SU-DHL-6 (cell line): ENCODE measurements at regions not wholly inside any gene's neighbourhood (a gene's known extent, or its start where the extent isn't known, plus 50 kb on each side); places are given as distances from the start of the nearest gene placed in this dataset.
A peak's percentile ranks its signal among the peaks of the same experiment; 100 is the strongest.

Experiments used
- H2AFZ ChIP-seq: fragments of 200-600 bp; sonication (generic); 2 replicates; pipeline ENCODE4 v1.6.1; 2014; ENCODE audit warnings: low read depth, mild to moderate bottlenecking, moderate library complexity, mixed read lengths, antibody characterized with exemption, low read length; ENCODE audit not compliant: severe bottlenecking
- H3F3A ChIP-seq: fragments of 200-600 bp; shearing (Covaris generic); 2 replicates; pipeline ENCODE4 v1.6.0; 2016; ENCODE audit warnings: antibody characterized with exemption, mild to moderate bottlenecking; ENCODE audit not compliant: insufficient read depth
- H3K27ac ChIP-seq: fragments of 200-600 bp; sonication (generic); 2 replicates; pipeline ENCODE4 v1.5.1; 2016; ENCODE audit warnings: low read depth, mild to moderate bottlenecking, low read length, moderate library complexity, mixed read lengths
- H3K27me3 ChIP-seq: fragments of 200-600 bp; sonication (generic), shearing (Covaris generic); 2 replicates; pipeline ENCODE4 v1.6.0; 2014; ENCODE audit warnings: mild to moderate bottlenecking, low read length
- H3K36me3 ChIP-seq: fragments of 200-600 bp; sonication (generic); 2 replicates; pipeline ENCODE4 v1.6.1; 2014; ENCODE audit warnings: mild to moderate bottlenecking, low read length, mixed read lengths
- H3K4me2 ChIP-seq: fragments of 300-600, 200-600 bp; shearing (Covaris generic), sonication (generic); 2 replicates; pipeline ENCODE4 v1.6.0; 2014; ENCODE audit warnings: low read length, low read depth, mild to moderate bottlenecking; ENCODE audit not compliant: poor library complexity, severe bottlenecking
- H3K4me3 ChIP-seq: fragments of 200-600 bp; sonication (generic); 2 replicates; pipeline ENCODE4 v1.5.1; 2014; ENCODE audit warnings: antibody characterized with exemption, low read length, mild to moderate bottlenecking, mixed read lengths; ENCODE audit not compliant: insufficient read depth, poor library complexity, severe bottlenecking
- H3K79me2 ChIP-seq: fragments of 200-600 bp; sonication (generic); 2 replicates; pipeline ENCODE4 v1.6.1; 2014; ENCODE audit warnings: mild to moderate bottlenecking, low read length, moderate library complexity; ENCODE audit not compliant: insufficient read depth
- H3K9ac ChIP-seq: fragments of 200-600 bp; sonication (generic); 2 replicates; pipeline ENCODE4 v1.7.0; 2014; ENCODE audit warnings: mild to moderate bottlenecking, low read length
- H3K9me2 ChIP-seq: fragments of 200-600 bp; sonication (generic); replicated peaks from 2 replicates; pipeline ENCODE4 v1.6.1; 2014; ENCODE audit warnings: low read length; ENCODE audit not compliant: insufficient read depth
- H3K9me3 ChIP-seq: fragments of 200-600 bp; sonication (generic); 2 replicates; pipeline ENCODE4 v1.6.1; 2014; ENCODE audit warnings: low read length, mixed read lengths; ENCODE audit not compliant: insufficient read depth
- H4K20me1 ChIP-seq: fragments of 200-600 bp; sonication (generic); 2 replicates; pipeline ENCODE4 v1.6.1; 2014; ENCODE audit warnings: low read depth, mild to moderate bottlenecking, antibody characterized with exemption, low read length, moderate library complexity, mixed read lengths
- EZH2phosphoT487 ChIP-seq: fragments of 200-600 bp; sonication (generic), shearing (Covaris generic); conservative IDR thresholded peaks from 2 replicates; pipeline ENCODE4 v1.6.1; 2018; ENCODE audit warnings: mild to moderate bottlenecking, antibody characterized with exemption, low read length, moderate library complexity, mixed read lengths
- TF ChIP-seq, protein P1 (sequence below): fragments of 200-600 bp; sonication (generic); IDR thresholded peaks from one replicate; pipeline ENCODE4 v1.5.1; 2017; ENCODE audit warnings: antibody characterized with exemption, mild to moderate bottlenecking, low read length, moderate library complexity; ENCODE audit not compliant: insufficient read depth, poor library complexity, severe bottlenecking

DNA sequence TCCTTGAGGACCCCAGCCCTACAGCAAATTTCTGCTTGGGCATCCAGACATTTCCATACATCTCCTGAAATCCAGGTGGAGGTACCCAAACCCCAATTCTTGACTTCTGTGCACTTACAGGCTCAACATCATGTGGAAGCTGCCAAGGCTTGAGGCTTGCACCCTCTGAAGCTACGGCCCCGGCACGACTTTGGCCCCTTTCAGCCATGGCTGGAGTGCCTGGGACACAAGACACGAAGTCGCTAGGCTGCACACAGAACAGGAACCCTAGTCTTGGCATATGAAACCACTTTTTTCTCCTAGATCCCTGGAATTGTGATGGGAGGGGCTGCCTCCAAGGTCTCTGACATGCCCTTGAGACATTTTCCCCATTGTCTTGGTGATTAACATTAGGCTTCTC lies 1417.7 kb downstream of the ARAP2 start:
- H3K27me3 ChIP-seq = no peaks in the 10 kb centered on the region
- no peak overlapping the region for H3K4me2 ChIP-seq
- TF ChIP-seq, protein P1, sequence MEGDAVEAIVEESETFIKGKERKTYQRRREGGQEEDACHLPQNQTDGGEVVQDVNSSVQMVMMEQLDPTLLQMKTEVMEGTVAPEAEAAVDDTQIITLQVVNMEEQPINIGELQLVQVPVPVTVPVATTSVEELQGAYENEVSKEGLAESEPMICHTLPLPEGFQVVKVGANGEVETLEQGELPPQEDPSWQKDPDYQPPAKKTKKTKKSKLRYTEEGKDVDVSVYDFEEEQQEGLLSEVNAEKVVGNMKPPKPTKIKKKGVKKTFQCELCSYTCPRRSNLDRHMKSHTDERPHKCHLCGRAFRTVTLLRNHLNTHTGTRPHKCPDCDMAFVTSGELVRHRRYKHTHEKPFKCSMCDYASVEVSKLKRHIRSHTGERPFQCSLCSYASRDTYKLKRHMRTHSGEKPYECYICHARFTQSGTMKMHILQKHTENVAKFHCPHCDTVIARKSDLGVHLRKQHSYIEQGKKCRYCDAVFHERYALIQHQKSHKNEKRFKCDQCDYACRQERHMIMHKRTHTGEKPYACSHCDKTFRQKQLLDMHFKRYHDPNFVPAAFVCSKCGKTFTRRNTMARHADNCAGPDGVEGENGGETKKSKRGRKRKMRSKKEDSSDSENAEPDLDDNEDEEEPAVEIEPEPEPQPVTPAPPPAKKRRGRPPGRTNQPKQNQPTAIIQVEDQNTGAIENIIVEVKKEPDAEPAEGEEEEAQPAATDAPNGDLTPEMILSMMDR = no peak
- no peak for TF ChIP-seq EZH2phosphoT487
- H3K9ac ChIP-seq = no peak overlapping the region
- H3F3A ChIP-seq = no peaks in the 10 kb centered on the region
- H3K9me2 ChIP-seq = no peaks in the 10 kb centered on the region
- H4K20me1 ChIP-seq = no peaks in the 10 kb centered on the region
- H2AFZ ChIP-seq = no peak overlapping the region
- H3K9me3 ChIP-seq = peaks cover 4% of the 10 kb centered on the region; the same call in 1 of the 2 replicates
- H3K36me3 ChIP-seq = no peaks in the 10 kb centered on the region; the same call in 1 of the 2 replicates
- H3K79me2 ChIP-seq = no peaks in the 10 kb centered on the region
- H3K27ac ChIP-seq = no peak overlapping the region
- no peak overlapping the region for H3K4me3 ChIP-seq

DNA sequence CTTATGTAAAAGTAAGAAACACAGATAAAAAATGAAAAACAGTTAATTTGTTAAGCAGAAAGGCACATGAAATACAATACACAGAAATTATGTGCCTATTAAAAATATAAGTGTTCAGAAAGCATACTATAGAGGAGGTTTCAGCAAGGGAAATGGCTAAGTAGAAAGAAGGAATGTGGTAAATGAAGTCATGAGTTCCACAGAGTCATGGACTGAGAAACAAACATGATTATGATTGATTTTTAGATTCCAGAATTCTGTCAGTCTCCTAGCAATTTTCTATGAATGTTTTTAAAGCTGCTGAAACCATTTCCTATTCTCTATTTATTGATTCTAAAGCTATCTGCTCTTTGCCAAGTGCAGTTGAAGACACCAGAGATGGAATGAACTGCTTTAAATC lies 1398.4 kb downstream of the ARAP2 start:
- no peak overlapping the region for H2AFZ ChIP-seq
- no peaks in the 10 kb centered on the region for H3K79me2 ChIP-seq
- no peaks in the 10 kb centered on the region for H3K27me3 ChIP-seq
- TF ChIP-seq, protein P1 = no peak
- no peak for TF ChIP-seq EZH2phosphoT487
- H3F3A ChIP-seq = no peaks in the 10 kb centered on the region
- no peak overlapping the region for H3K4me3 ChIP-seq
- H3K4me2 ChIP-seq = no peak overlapping the region
- no peaks in the 10 kb centered on the region for H3K36me3 ChIP-seq
- no peak overlapping the region for H3K27ac ChIP-seq
- H4K20me1 ChIP-seq = no peaks in the 10 kb centered on the region
- H3K9me3 ChIP-seq = no peaks in the 10 kb centered on the region
- no peaks in the 10 kb centered on the region for H3K9me2 ChIP-seq
- no peak overlapping the region for H3K9ac ChIP-seq

DNA sequence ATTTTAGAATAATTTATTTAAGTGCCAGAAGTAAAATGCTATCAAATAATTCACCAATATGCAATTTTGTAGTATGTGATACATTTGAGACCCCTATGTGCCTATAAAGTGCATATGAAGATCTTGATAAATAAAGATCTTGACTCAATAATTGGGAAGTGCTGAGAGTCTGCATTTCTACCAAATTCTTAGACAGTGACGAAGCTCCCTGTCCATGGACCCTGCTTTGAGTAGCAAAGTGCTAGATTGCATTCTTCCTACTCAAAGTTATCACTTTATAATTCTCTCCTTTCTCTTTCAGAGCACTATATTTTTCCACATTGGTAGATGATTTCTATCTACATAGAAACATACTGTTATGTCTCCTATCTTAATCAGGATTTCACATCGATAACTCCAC lies 1393.9 kb downstream of the ARAP2 start:
- TF ChIP-seq EZH2phosphoT487 = no peak
- TF ChIP-seq, protein P1 = no peak
- Histone ChIP-seq H3K9me3 (no peaks in the 10 kb centered on the region), H3K36me3 (no peaks in the 10 kb centered on the region), H3K27me3 (no peaks in the 10 kb centered on the region), H3K4me2 (no peak overlapping the region), H3K27ac (no peak overlapping the region), H2AFZ (peak overlapping the region; percentile 25), H3K4me3 (no peak overlapping the region), H3F3A (no peaks in the 10 kb centered on the region), H3K9ac (no peak overlapping the region), H3K79me2 (no peaks in the 10 kb centered on the region), H3K9me2 (no peaks in the 10 kb centered on the region), H4K20me1 (no peaks in the 10 kb centered on the region)
